ENCODE measurements at regions not wholly inside any gene's neighbourhood (a gene's known extent, or its start where the extent isn't known, plus 50 kb on each side); places are given as distances from the start of the nearest gene placed in this dataset.

GRCh38 chr12:85688837-85689236 lies 147.4 kb downstream of the RASSF9 start:
- no peak for TF ChIP-seq CTCF (conservative IDR thresholded peaks at IDR 0.05 in 1 of 2, IDR thresholded peaks at IDR 0.05 in 1 of 2; ENCODE audit: low read depth in 1 of 2, low read length in 2 of 2)
- TF ChIP-seq EZH2 (IDR thresholded peaks at IDR 0.05; ENCODE audit: low read length, missing control alignments): no peak
